Sigmoid colon (tissue), 4 donors: ENCODE measurements at regions not wholly inside any gene's neighbourhood (a gene's known extent, or its start where the extent isn't known, plus 50 kb on each side); places are given as distances from the start of the nearest gene placed in this dataset.

ENCODE experiments used
- CTCF ChIP-seq, 4 experiments: fragments of 450-650 bp in 3 of 4; fragments of 200-600 bp in 1 of 4; IDR thresholded peaks; one replicate each; pipeline ENCODE4 v1.5.1; 2016 to 2019; ENCODE audit warnings: antibody characterized with exemption in 4 of 4, mild to moderate bottlenecking in 3 of 4, moderate library complexity in 2 of 4
- EP300 ChIP-seq, 4 donors: sonication (generic); formaldehyde crosslinking; IDR thresholded peaks; one replicate each; pipeline ENCODE4 v1.6.1; 2017; ENCODE audit warnings: antibody characterized with exemption in 4 of 4
- POLR2A ChIP-seq, 2 donors: fragments of 450-650 bp; IDR thresholded peaks; one replicate each; pipeline ENCODE4 v1.6.1; 2016; ENCODE audit warnings: antibody characterized with exemption in 2 of 2, mild to moderate bottlenecking in 2 of 2, moderate library complexity in 2 of 2
- POLR2AphosphoS5 ChIP-seq, 4 donors: sonication (generic); formaldehyde crosslinking; IDR thresholded peaks; one replicate each; pipeline ENCODE4 v1.6.1; 2017; ENCODE audit warnings: antibody characterized with exemption in 4 of 4

DNA sequence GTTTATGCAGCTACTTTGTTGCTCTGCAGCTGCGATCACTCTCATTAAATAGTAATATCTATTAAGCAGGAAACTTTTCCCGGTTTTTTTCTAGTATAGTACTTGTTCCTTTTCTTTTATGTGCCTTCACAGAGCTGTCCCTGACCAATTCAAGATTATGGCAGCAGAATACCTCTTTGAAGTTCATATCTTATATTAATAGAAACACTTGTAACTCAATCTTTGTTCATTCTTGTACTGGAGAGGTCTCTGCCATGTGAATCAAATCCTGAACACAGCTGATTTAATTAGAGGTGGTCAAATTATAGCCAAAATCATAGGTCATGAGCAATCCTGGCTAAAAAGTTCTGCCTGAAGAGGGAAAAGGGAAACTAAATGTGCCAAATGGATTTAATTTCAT lies 399.0 kb upstream of the ARHGEF26 start:
- TF ChIP-seq CTCF (IDR thresholded peaks at IDR 0.05) (no peak), POLR2AphosphoS5 (IDR thresholded peaks at IDR 0.05) (no peak), POLR2A (IDR thresholded peaks at IDR 0.05) (no peak), EP300 (IDR thresholded peaks at IDR 0.05) (no peak)
